GM12892 (cell line): ENCODE measurements at regions not wholly inside any gene's neighbourhood (a gene's known extent, or its start where the extent isn't known, plus 50 kb on each side); places are given as distances from the start of the nearest gene placed in this dataset.
A peak's percentile ranks its signal among the peaks of the same experiment; 100 is the strongest.

Experiments used
- DNase-seq: peaks from one replicate; pipeline ENCODE4 v3.0.0; 2011; ENCODE audit not compliant: insufficient read length
- FAIRE-seq: peaks from 2 replicates; lab custom pipeline; 2011; peaks lifted over from hg19 to GRCh38; lab: Jason Lieb, UNC
- POLR2A ChIP-seq: IDR thresholded peaks from 2 replicates; pipeline ENCODE4 v1.6.1; 2011; ENCODE audit warnings: low read depth, low read length, control low read depth
- POLR2AphosphoS5 ChIP-seq: IDR thresholded peaks from 2 replicates; pipeline ENCODE4 v1.6.1; 2011; ENCODE audit warnings: low read depth, low read length, control low read depth
- TAF1 ChIP-seq: IDR thresholded peaks from 2 replicates; pipeline ENCODE4 v1.6.1; 2011; ENCODE audit warnings: low read depth, mild to moderate bottlenecking, control low read depth, low read length, borderline replicate concordance

- no peak for DNase-seq
- TF ChIP-seq POLR2AphosphoS5 (no peak), POLR2A (no peak), TAF1 (no peak)
- peak; percentile 48 for FAIRE-seq
These were observed 318.4 kb downstream of the CWC27 start for GRCh38 chr5:65087154-65087553.

GRCh38 chr5:65094279-65094678, 325.5 kb downstream of the CWC27 start:
- no peak for FAIRE-seq
- TF ChIP-seq TAF1 (no peak), POLR2A (no peak), POLR2AphosphoS5 (no peak)

GRCh38 chr5:65098393-65098792, 329.7 kb downstream of the CWC27 start:
- FAIRE-seq (no peak), DNase-seq (no peak)
- no peak for TF ChIP-seq TAF1

More at GRCh38 chr5:65094279-65094678, 325.5 kb downstream of the CWC27 start:
- DNase-seq = no peak
